OCI-LY1 (cell line): ENCODE measurements at regions not wholly inside any gene's neighbourhood (a gene's known extent, or its start where the extent isn't known, plus 50 kb on each side); places are given as distances from the start of the nearest gene placed in this dataset.

Experiments
- H2AFZ ChIP-seq: fragments of 200-600 bp; sonication (generic), shearing (Covaris generic); 2 replicates; pipeline ENCODE4 v1.6.0; 2014; ENCODE audit warnings: antibody characterized with exemption, mild to moderate bottlenecking, low read length
- H3F3A ChIP-seq: fragments of 200-600 bp; sonication (generic), shearing (Covaris generic); 2 replicates; pipeline ENCODE4 v1.6.0; 2014; ENCODE audit warnings: mild to moderate bottlenecking, antibody characterized with exemption, low read length, moderate library complexity; ENCODE audit not compliant: insufficient read depth
- H3K27ac ChIP-seq: fragments of 200-600 bp; sonication (generic); 2 replicates; pipeline ENCODE4 v1.5.1; 2014; ENCODE audit warnings: low read length, mixed run types, mild to moderate bottlenecking, low read depth; ENCODE audit not compliant: poor library complexity, severe bottlenecking
- H3K27me3 ChIP-seq: fragments of 200-600 bp; sonication (generic); 2 replicates; pipeline ENCODE4 v1.6.0; 2014; ENCODE audit warnings: antibody characterized with exemption, mild to moderate bottlenecking, low read length, moderate library complexity; ENCODE audit not compliant: insufficient read depth
- H3K36me3 ChIP-seq: fragments of 200-600 bp; sonication (generic); 2 replicates; pipeline ENCODE4 v1.6.1; 2014; ENCODE audit warnings: mild to moderate bottlenecking, antibody characterized with exemption, low read length, moderate library complexity, mixed read lengths; ENCODE audit not compliant: insufficient read depth
- H3K4me1 ChIP-seq: fragments of 200-600 bp; sonication (generic); 2 replicates; pipeline ENCODE4 v1.5.1; 2014; ENCODE audit warnings: mild to moderate bottlenecking, low read length, moderate library complexity; ENCODE audit not compliant: insufficient read depth, severe bottlenecking
- H3K4me2 ChIP-seq: fragments of 200-600 bp; sonication (generic), shearing (Covaris generic); 2 replicates; pipeline ENCODE4 v1.6.1; 2014; ENCODE audit warnings: low read length
- H3K4me3 ChIP-seq: fragments of 200-600 bp; sonication (generic); 2 replicates; pipeline ENCODE4 v1.5.1; 2014; ENCODE audit warnings: low read length, low read depth, mild to moderate bottlenecking, mixed read lengths; ENCODE audit not compliant: poor library complexity, severe bottlenecking
- H3K79me2 ChIP-seq: fragments of 200-600 bp; shearing (Covaris generic); 2 replicates; pipeline ENCODE4 v1.6.1; 2016; ENCODE audit warnings: mixed run types, low read length, mixed read lengths; ENCODE audit not compliant: insufficient read depth
- H3K9ac ChIP-seq: fragments of 200-600 bp; sonication (generic), shearing (Covaris generic); 2 replicates; pipeline ENCODE4 v1.6.1; 2014; ENCODE audit warnings: mild to moderate bottlenecking, low read length, mixed read lengths
- H3K9me2 ChIP-seq: fragments of 200-600 bp; sonication (generic), shearing (Covaris generic); 2 replicates; pipeline ENCODE4 v1.6.1; 2014; ENCODE audit warnings: low read depth, mild to moderate bottlenecking, low read length, mixed read lengths
- H3K9me3 ChIP-seq: fragments of 200-600 bp; shearing (Covaris generic); 2 replicates; pipeline ENCODE4 v1.6.1; 2014; ENCODE audit warnings: low read length, mixed read lengths
- H4K20me1 ChIP-seq: fragments of 200-600 bp; sonication (generic), shearing (Covaris generic); 2 replicates; pipeline ENCODE4 v1.6.0; 2016; ENCODE audit warnings: mild to moderate bottlenecking, low read length; ENCODE audit not compliant: insufficient read depth
- CTCF ChIP-seq: fragments of 200-600 bp; sonication (generic), shearing (Covaris generic); IDR thresholded peaks from 2 replicates; pipeline ENCODE4 v1.5.1; 2017; ENCODE audit warnings: mild to moderate bottlenecking, antibody characterized with exemption, low read length, moderate library complexity, mixed read lengths
- EZH2 ChIP-seq: fragments of 200-600 bp; sonication (generic), shearing (Covaris generic); IDR thresholded peaks from 2 replicates; pipeline ENCODE4 v1.8.0; 2017; ENCODE audit warnings: borderline replicate concordance, mixed run types, mild to moderate bottlenecking, antibody characterized with exemption, low read length, moderate library complexity, mixed read lengths

- Histone ChIP-seq H3K4me2 (no peak overlapping the region), H3K27me3 (no peaks in the 10 kb centered on the region), H3K9me2 (no peaks in the 10 kb centered on the region), H3K9me3 (no peaks in the 10 kb centered on the region), H3K27ac (no peak overlapping the region), H3K9ac (no peak overlapping the region), H2AFZ (no peak overlapping the region), H3K36me3 (no peaks in the 10 kb centered on the region), H3F3A (no peaks in the 10 kb centered on the region), H3K4me1 (no peaks in the 10 kb centered on the region), H3K79me2 (no peaks in the 10 kb centered on the region), H3K4me3 (no peak overlapping the region), H4K20me1 (no peaks in the 10 kb centered on the region)
- TF ChIP-seq EZH2 = no peak
- TF ChIP-seq CTCF = no peak
Measured at GRCh38 chr5:10913841-10914240, 152.8 kb upstream of the DAP start.

GRCh38 chr5:10913181-10913810, 152.3 kb upstream of the DAP start:
- TF ChIP-seq CTCF (no peak), EZH2 (no peak)
- no peak overlapping the region for H3K9ac ChIP-seq
- H4K20me1 ChIP-seq = no peaks in the 10 kb centered on the region
- no peaks in the 10 kb centered on the region for H3K27me3 ChIP-seq
- H2AFZ ChIP-seq = no peak overlapping the region
- H3F3A ChIP-seq = no peaks in the 10 kb centered on the region
- H3K4me3 ChIP-seq = no peak overlapping the region
- H3K9me2 ChIP-seq = no peaks in the 10 kb centered on the region
- no peaks in the 10 kb centered on the region for H3K9me3 ChIP-seq
- H3K36me3 ChIP-seq = no peaks in the 10 kb centered on the region
- H3K4me2 ChIP-seq = no peak overlapping the region
- H3K4me1 ChIP-seq = no peaks in the 10 kb centered on the region
- H3K27ac ChIP-seq = no peak overlapping the region
- H3K79me2 ChIP-seq = no peaks in the 10 kb centered on the region

- TF ChIP-seq CTCF (no peak), EZH2 (no peak)
Measured at GRCh38 chr5:10912435-10912834, 151.4 kb upstream of the DAP start.

More at GRCh38 chr5:10912435-10912834, 151.4 kb upstream of the DAP start:
- H3K36me3 ChIP-seq = no peaks in the 10 kb centered on the region
- no peaks in the 10 kb centered on the region for H3K9me3 ChIP-seq
- H3K27me3 ChIP-seq = no peaks in the 10 kb centered on the region
- H3K79me2 ChIP-seq = no peaks in the 10 kb centered on the region
- no peak overlapping the region for H3K9ac ChIP-seq
- no peaks in the 10 kb centered on the region for H3F3A ChIP-seq
- no peaks in the 10 kb centered on the region for H4K20me1 ChIP-seq
- no peak overlapping the region for H2AFZ ChIP-seq
- no peak overlapping the region for H3K27ac ChIP-seq
- H3K4me2 ChIP-seq = no peak overlapping the region
- no peaks in the 10 kb centered on the region for H3K9me2 ChIP-seq
- H3K4me3 ChIP-seq = no peak overlapping the region
- no peaks in the 10 kb centered on the region for H3K4me1 ChIP-seq
